ENCODE measurements at regions not wholly inside any gene's neighbourhood (a gene's known extent, or its start where the extent isn't known, plus 50 kb on each side); places are given as distances from the start of the nearest gene placed in this dataset.

DNA sequence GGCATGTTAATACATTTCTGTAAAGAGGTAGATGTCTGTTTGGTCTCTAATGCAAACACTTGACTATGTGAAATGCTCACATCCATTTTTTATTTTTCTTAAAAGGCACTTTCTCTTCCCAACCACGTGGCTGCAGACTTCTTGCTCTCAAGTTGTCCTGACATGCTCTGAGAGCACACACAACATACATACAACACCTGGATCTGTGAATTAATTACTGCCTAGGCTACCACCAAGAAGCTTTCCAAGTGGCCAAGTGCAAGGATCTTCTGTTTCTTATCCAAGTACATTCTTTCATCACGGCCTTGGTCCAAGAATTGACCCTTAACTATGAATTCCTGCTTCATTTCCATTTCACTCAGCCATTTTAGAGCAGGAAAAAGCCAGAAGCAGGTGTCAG lies 110.8 kb downstream of the SPRY1 start:
- TF ChIP-seq, protein P1, sequence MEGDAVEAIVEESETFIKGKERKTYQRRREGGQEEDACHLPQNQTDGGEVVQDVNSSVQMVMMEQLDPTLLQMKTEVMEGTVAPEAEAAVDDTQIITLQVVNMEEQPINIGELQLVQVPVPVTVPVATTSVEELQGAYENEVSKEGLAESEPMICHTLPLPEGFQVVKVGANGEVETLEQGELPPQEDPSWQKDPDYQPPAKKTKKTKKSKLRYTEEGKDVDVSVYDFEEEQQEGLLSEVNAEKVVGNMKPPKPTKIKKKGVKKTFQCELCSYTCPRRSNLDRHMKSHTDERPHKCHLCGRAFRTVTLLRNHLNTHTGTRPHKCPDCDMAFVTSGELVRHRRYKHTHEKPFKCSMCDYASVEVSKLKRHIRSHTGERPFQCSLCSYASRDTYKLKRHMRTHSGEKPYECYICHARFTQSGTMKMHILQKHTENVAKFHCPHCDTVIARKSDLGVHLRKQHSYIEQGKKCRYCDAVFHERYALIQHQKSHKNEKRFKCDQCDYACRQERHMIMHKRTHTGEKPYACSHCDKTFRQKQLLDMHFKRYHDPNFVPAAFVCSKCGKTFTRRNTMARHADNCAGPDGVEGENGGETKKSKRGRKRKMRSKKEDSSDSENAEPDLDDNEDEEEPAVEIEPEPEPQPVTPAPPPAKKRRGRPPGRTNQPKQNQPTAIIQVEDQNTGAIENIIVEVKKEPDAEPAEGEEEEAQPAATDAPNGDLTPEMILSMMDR (IDR thresholded peaks at IDR 0.05 in 8 of 11, conservative IDR thresholded peaks at IDR 0.05 in 3 of 11): no peak
- TF ChIP-seq POLR2A (IDR thresholded peaks at IDR 0.05) (no peak), POLR2AphosphoS5 (IDR thresholded peaks at IDR 0.05) (no peak)
